ENCODE measurements at regions not wholly inside any gene's neighbourhood (a gene's known extent, or its start where the extent isn't known, plus 50 kb on each side); places are given as distances from the start of the nearest gene placed in this dataset.

- H3K36me3 Mint-ChIP-seq (ENCODE audit: insufficient read depth, unreplicated experiment) = peaks cover 5% of the 10 kb centered on the region
- BruUV-seq (replicated peaks) = no TSS peak
- H3K4me1 ChIP-seq = no peaks in the 10 kb centered on the region
- intact Hi-C loops (cut with micrococcal nuclease; ENCODE audit: unreplicated experiment) = no loop called here
- no peaks in the 10 kb centered on the region for H3K27me3 Mint-ChIP-seq (ENCODE audit: insufficient read depth, unreplicated experiment)
- H3K9me3 ChIP-seq = peaks cover 13% of the 10 kb centered on the region
- no peaks in the 10 kb centered on the region for H3K4me1 Mint-ChIP-seq (ENCODE audit: low read depth, unreplicated experiment)
- H3K27ac Mint-ChIP-seq (ENCODE audit: unreplicated experiment) = no peak overlapping the region
- CTCF ChIA-PET = no interaction called here
- H3K9me3 Mint-ChIP-seq (ENCODE audit: unreplicated experiment) = peaks cover 16% of the 10 kb centered on the region
- H3K4me3 ChIP-seq (ENCODE audit: low read depth, low read length) = no peak overlapping the region
- no peaks in the 10 kb centered on the region for H3K27me3 ChIP-seq (replicated peaks; ENCODE audit: control insufficient read depth, insufficient read depth, low read length)
- no peaks in the 10 kb centered on the region for H3K36me3 ChIP-seq (ENCODE audit: control insufficient read depth, insufficient read depth, low read length)
- TF ChIP-seq CTCF (IDR thresholded peaks at IDR 0.05; ENCODE audit: insufficient read depth in 1 of 2, low read depth in 1 of 2, low read length in 1 of 2, severe bottlenecking in 1 of 2, unreplicated experiment in 1 of 2) = no peak
- no peak for DNase-seq
- H3K4me3 Mint-ChIP-seq (ENCODE audit: unreplicated experiment) = no peak overlapping the region
- POLR2A ChIA-PET = no interaction called here
These were observed 157.4 kb upstream of the TMEM196 start for GRCh38 chr7:19930851-19931250.

DNA sequence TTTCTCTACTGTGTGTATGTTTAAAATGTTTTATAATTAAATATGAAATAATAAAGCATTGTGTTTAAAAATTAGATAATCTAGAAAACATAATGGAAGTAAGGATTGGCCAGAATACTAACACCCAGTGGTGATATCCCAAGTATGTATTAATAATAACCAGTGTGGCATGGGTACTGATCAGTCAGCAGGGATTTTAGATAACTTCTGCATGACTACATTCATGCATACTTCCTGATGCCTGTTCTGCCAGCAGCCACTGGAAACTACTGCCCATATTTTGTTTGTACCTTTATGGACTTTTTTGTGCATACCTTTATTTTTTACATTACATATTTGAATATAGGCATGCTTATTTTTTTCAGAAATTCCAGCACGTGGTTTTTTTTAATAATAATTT lies 156.6 kb upstream of the TMEM196 start:
- Mint-ChIP-seq H3K27me3 (ENCODE audit: insufficient read depth, unreplicated experiment) (no peaks in the 10 kb centered on the region), H3K4me3 (ENCODE audit: unreplicated experiment) (no peak overlapping the region), H3K27ac (ENCODE audit: unreplicated experiment) (no peak overlapping the region), H3K36me3 (ENCODE audit: insufficient read depth, unreplicated experiment) (peaks cover 4% of the 10 kb centered on the region), H3K4me1 (ENCODE audit: low read depth, unreplicated experiment) (no peaks in the 10 kb centered on the region), H3K9me3 (ENCODE audit: unreplicated experiment) (peaks cover 14% of the 10 kb centered on the region)
- BruUV-seq (replicated peaks) = no TSS peak
- ChIA-PET POLR2A (no interaction called here), CTCF (no interaction called here)
- no peak for DNase-seq
- Histone ChIP-seq H3K9me3 (peaks cover 13% of the 10 kb centered on the region), H3K27me3 (replicated peaks; ENCODE audit: control insufficient read depth, insufficient read depth, low read length) (no peaks in the 10 kb centered on the region), H3K4me3 (ENCODE audit: low read depth, low read length) (no peak overlapping the region), H3K36me3 (ENCODE audit: control insufficient read depth, insufficient read depth, low read length) (no peaks in the 10 kb centered on the region), H3K4me1 (no peaks in the 10 kb centered on the region)
- no peak for TF ChIP-seq CTCF (IDR thresholded peaks at IDR 0.05; ENCODE audit: insufficient read depth in 1 of 2, low read depth in 1 of 2, low read length in 1 of 2, severe bottlenecking in 1 of 2, unreplicated experiment in 1 of 2)
- intact Hi-C loops (cut with micrococcal nuclease; ENCODE audit: unreplicated experiment) = no loop called here

DNA sequence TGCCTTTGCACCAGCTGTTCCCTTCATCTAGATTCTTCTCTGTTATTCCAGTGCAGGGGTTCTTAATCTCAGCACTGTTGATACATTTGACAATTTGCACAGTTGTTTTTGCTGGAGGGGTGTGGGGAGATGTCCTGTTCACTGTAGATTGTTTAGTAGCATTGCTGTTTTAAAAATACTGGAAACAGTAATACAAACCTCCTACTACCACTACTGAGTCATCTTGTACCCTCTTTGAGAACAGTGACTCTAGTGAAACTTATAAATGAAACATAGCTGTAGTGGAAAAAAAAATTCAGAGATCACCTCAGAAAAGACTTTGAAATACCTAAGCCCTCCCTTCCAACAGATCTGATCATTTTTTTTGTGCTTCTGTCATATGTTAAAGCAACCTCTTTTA lies 154.8 kb upstream of the TMEM196 start:
- Mint-ChIP-seq H3K9me3 (ENCODE audit: unreplicated experiment) (peaks cover 26% of the 10 kb centered on the region), H3K27me3 (ENCODE audit: insufficient read depth, unreplicated experiment) (no peaks in the 10 kb centered on the region), H3K27ac (ENCODE audit: unreplicated experiment) (no peak overlapping the region), H3K4me1 (ENCODE audit: low read depth, unreplicated experiment) (no peaks in the 10 kb centered on the region), H3K36me3 (ENCODE audit: insufficient read depth, unreplicated experiment) (no peaks in the 10 kb centered on the region), H3K4me3 (ENCODE audit: unreplicated experiment) (no peak overlapping the region)
- Histone ChIP-seq H3K4me3 (ENCODE audit: low read depth, low read length) (no peak overlapping the region), H3K36me3 (ENCODE audit: control insufficient read depth, insufficient read depth, low read length) (no peaks in the 10 kb centered on the region), H3K27me3 (replicated peaks; ENCODE audit: control insufficient read depth, insufficient read depth, low read length) (no peaks in the 10 kb centered on the region), H3K4me1 (no peaks in the 10 kb centered on the region), H3K9me3 (peaks cover 8% of the 10 kb centered on the region)
- CTCF ChIA-PET = no interaction called here
- no TSS peak for BruUV-seq (replicated peaks)
- POLR2A ChIA-PET = no interaction called here
- intact Hi-C loops (cut with micrococcal nuclease; ENCODE audit: unreplicated experiment) = no loop called here
- no peak for TF ChIP-seq CTCF (IDR thresholded peaks at IDR 0.05; ENCODE audit: insufficient read depth in 1 of 2, low read depth in 1 of 2, low read length in 1 of 2, severe bottlenecking in 1 of 2, unreplicated experiment in 1 of 2)
- no peak for DNase-seq
